CD4-positive, alpha-beta T cell treated with Interleukin-15 for 4 hours (primary cell): ENCODE measurements at regions not wholly inside any gene's neighbourhood (a gene's known extent, or its start where the extent isn't known, plus 50 kb on each side); places are given as distances from the start of the nearest gene placed in this dataset.

Experiments used
- DNase-seq: peaks from one replicate; pipeline ENCODE4 v3.0.0-alpha.2; 2020; ENCODE audit warnings: low spot score

- no peak for DNase-seq
Observed at GRCh38 chr16:49078104-49078503, 203.5 kb downstream of the CBLN1 start.

GRCh38 chr16:49075709-49076108, 205.9 kb downstream of the CBLN1 start:
- DNase-seq, result no peak

- DNase-seq, result no peak
Observed at GRCh38 chr16:49068224-49068623, 213.4 kb downstream of the CBLN1 start.

GRCh38 chr16:49067776-49068175, 213.9 kb downstream of the CBLN1 start:
- DNase-seq, result no peak

- no peak for DNase-seq
Observed at GRCh38 chr16:49061137-49061714, 220.4 kb downstream of the CBLN1 start.

- DNase-seq, result no peak
Observed at GRCh38 chr16:49060728-49061127, 220.9 kb downstream of the CBLN1 start.

- no peak for DNase-seq
Observed at GRCh38 chr16:49058382-49058781, 223.3 kb downstream of the CBLN1 start.

- DNase-seq, result no peak
Observed at GRCh38 chr16:49057936-49058335, 223.7 kb downstream of the CBLN1 start.

- no peak for DNase-seq
Observed at GRCh38 chr16:49057391-49057790, 224.2 kb downstream of the CBLN1 start.

GRCh38 chr16:49056546-49056945, 225.1 kb downstream of the CBLN1 start:
- DNase-seq, result no peak

- no peak for DNase-seq
Observed at GRCh38 chr16:49055824-49056545, 225.7 kb downstream of the CBLN1 start.

- no peak for DNase-seq
Observed at GRCh38 chr16:49055291-49055690, 226.3 kb downstream of the CBLN1 start.

GRCh38 chr16:49054606-49055005, 227.0 kb downstream of the CBLN1 start:
- no peak for DNase-seq

- DNase-seq, result no peak
Observed at GRCh38 chr16:49052846-49053245, 228.8 kb downstream of the CBLN1 start.

- DNase-seq, result no peak
Observed at GRCh38 chr16:49051576-49051975, 230.1 kb downstream of the CBLN1 start.

- DNase-seq, result no peak
Observed at GRCh38 chr16:49050607-49051006, 231.0 kb downstream of the CBLN1 start.

- DNase-seq, result no peak
Observed at GRCh38 chr16:49049644-49050043, 232.0 kb downstream of the CBLN1 start.

GRCh38 chr16:49049191-49049590, 232.4 kb downstream of the CBLN1 start:
- no peak for DNase-seq

- DNase-seq, result no peak
Observed at GRCh38 chr16:49048557-49048956, 233.1 kb downstream of the CBLN1 start.

- DNase-seq, result no peak
Observed at GRCh38 chr16:49036126-49036525, 245.5 kb downstream of the CBLN1 start.

- no peak for DNase-seq
Observed at GRCh38 chr16:49027420-49027819, 254.2 kb downstream of the CBLN1 start.

- no peak for DNase-seq
Observed at GRCh38 chr16:49026566-49027181, 255.0 kb downstream of the CBLN1 start.

GRCh38 chr16:49024896-49025295, 256.7 kb downstream of the CBLN1 start:
- no peak for DNase-seq

GRCh38 chr16:49024016-49024415, 257.6 kb downstream of the CBLN1 start:
- no peak for DNase-seq
